ENCODE measurements at regions not wholly inside any gene's neighbourhood (a gene's known extent, or its start where the extent isn't known, plus 50 kb on each side); places are given as distances from the start of the nearest gene placed in this dataset.

DNA sequence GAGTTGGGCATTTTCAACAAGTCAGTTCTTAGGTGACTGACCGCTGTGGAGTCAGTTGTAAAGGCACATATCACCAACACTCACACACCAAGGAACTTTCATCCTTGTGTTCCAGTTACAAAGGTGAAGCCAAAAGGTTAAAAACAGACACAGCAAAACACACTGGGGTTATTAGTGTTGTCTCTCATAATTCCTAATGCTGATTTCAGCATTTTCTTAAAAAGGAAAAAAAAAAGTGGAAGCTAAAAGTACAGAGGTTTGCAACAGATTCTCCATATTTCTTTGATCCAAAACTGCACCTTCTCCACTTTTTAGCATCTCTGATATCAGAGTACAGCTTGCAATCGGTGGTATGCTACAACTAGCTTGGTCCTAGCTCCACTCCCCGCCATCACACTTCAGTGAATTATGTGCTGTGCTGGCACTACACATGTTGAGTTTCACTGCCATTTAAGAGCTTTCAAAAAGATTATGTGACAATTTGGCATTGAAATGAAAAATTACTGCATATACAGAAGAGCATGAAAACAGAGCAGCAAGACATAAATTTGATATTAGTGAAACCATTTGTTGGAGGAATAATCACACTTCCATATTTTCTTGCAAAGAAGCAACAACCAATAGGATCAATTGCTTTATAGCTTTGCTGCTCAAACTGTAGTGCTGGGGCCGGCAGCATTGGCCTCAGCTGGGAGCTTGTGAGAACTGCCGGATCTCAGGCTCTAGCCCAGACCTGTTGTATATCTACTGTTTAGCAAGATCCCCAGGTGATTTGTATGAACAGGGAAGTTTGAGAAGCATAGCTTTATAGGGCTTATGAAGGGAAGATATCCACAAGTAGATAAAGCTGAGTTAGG lies 62.3 kb upstream of the DAPL1 start:
- DNase-seq = no peak

DNA sequence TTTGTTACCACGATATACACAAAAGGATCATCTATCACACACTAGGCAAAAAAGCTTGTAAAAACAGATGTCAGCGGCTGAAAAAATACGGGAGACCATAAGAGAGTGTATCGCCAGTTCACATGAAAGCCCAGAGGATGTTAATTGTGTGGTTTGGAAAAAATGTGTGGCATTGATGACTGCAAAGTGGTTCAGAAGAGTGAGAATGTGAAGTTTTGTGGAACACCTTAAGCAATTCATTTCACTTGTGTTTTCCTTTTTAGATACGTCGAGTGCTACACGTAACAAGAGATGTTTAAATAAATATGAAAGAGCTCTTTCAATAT lies 61.7 kb upstream of the DAPL1 start:
- DNase-seq = no peak

DNA sequence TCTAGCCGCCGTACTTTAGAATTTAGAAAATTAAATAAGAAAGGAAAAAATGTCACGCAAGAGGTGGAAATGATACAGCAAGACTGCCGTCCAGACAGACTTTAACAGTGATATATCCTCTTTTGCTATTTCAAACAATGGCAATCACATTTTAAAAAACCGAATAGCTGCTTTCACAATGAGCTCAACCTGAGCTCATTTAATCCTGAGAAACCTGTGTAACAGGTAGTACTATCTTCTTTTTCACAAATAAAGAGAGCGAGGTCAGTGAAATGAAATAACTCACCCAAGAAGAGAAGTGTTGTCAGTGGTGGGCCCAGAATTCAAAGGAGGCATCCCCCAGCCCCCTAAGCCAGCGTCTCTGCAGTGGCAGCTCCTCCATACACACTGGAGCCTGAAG lies 60.7 kb upstream of the DAPL1 start:
- no peak for DNase-seq

DNA sequence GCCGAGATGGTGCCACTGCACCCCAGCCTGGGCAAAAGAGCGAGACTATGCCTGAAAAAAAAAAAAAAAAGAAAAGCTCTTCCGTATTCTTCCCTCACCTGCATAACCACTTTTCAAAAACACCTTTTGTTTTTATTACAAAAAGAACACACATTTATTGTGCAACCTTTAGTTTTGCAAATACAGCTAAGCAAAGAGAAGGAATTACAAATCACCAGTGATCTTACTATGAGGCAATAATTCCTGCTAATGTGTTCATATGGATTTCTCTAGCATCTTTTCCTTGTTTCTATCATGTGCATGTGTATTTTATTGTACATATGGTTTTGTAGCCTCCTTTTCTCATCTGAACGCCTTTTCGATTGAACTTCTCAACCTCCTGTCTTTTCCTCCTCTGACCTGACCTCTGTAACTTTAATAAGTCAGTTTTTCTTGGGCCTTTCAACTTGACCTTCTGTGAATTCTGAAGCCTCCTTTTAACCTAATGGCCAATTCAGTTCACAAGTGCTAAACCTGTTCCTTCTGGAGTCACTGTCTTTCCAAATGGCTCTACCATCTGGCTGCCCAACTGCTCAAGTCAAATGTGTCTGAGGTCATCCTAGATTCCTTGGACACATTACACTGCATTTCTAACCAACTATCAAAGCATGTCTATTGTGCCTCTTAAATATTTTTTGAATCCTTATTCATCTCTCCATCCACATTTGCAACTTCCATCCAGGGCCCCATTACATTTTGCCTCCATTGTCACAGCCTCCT lies 59.1 kb upstream of the DAPL1 start:
- DNase-seq = no peak

DNA sequence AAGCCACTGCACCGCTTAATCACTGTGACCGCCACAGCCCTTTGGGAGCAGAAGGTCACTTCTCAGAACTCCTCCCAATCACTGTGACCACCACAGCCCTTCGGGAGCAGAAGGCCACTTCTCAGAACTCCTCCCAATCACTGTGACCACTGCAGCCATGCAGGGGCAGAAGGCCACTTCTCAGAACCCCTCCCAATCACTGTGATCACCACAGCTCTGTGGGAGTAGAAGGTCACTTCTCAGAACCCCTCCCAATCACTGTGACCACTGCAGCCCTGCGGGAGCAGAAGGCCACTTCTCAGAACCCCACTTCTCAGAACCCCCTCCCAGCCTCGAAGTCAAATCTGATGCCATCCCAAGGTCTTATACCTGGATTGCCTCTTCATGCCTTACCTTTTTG lies 56.8 kb upstream of the DAPL1 start:
- no peak for DNase-seq

DNA sequence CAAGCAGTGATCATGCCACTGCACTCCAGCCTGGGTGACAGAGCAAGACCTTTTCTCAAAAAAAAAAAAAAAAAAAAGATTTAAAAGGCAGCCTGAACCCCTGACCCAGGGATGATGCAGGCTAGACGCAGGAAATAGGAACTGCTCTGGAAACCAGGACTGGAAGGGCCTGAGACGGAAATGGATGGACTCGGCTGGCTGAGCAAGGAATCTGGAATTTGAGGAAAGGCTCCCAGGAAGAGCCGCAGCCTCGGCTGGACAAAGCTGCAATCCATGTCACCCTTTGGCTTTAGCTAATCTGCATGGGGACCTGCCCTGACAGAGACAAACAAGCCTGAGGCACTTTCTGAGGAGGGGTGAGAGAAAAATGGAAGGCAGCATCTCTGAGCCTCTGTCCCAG lies 55.0 kb upstream of the DAPL1 start:
- DNase-seq = no peak

DNA sequence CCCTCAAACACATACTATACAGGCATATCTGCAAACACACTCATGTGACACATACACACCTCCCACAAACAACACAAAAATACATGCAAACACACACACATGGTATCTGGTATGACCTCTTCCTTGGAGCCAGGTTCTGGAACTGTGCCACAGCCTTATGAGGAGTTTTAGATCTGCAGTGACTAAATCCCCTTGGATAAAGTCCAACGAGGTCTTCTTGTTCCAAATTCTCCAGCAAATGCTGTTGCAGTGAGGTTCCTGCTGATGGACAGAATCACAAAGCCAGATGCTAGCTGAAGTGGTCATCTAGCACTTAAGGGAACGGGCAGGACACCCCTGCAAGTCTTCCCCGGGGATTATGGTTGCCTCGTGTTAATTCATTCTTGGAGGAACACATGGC lies 54.5 kb upstream of the DAPL1 start:
- no peak for DNase-seq

DNA sequence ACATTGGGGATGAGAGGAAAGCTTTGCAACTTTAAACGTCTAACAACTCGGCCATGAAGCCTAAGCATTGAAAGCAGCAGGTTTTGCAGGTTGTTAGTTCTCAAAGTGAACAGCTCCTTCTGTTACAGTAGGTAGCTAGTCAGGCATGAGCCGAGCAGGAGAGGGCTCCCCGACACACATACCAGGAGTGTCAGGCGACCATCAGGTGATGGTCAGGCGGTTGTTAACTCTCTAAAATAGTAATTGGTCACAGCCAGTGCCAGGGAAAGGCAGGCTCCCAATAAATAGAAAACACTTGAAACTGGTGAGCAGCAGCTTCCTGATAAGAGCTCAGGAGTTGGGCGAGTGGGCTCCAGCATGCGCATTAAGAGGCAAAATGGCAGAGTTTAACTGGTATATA lies 53.5 kb upstream of the DAPL1 start:
- DNase-seq = no peak

DNA sequence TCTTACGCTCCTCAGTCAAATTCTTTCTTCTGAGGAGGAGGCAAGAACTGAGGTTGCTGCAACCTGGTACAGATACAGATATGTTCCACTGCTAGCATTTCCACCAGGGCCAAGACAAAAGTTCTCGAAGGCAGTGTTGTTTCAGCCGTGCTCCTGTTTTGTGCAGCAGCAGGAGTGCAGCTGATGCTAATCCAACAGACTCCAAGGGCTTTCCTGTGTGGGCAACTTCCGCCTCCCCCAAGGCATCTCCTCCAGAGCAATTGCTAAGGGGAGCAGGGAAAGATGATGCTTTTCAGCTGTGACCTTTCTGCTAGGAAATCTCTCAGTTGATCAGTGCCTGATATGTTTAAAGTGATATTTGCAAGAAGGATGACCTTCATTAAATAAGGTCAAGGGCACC lies 52.6 kb upstream of the DAPL1 start:
- DNase-seq = no peak

DNA sequence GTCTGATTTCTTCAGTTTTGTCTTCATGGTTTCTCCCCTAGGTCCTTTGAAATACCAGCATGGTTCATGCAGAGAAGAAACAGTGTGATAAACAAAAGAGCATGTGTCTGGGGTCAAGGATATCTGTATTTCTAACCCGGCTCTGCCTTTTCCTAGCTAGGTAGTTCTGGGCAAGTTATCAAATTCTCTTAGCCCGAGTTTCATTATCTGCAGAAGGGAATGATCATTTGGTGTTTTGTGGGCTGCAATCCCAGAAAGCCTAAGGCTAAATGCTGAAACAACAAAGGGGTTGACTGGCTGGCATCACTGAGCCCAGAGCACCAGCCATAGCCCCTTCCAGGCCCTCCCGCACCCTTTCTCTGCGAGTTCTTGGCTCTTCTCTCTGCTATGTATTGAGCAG lies 51.7 kb upstream of the DAPL1 start:
- no peak for DNase-seq

DNA sequence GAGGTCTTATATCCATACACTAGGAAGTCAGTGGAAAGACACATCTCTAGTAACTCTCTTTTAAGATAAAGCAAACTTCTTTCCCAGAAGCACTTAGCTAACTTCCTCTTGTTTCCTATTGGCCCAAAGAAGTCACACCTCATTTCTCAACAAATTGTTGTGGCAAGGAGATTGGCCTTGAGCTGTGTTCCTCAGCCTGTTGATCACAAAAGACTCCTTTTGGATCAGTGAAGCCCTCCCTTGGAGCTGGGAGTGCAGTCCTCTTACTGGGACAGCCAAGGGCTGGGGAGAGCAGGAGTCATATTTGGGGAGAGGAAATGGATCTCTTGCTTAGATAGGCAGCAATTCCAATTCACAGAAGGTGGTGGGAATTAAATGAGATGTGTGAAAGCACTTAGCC lies 51.2 kb upstream of the DAPL1 start:
- DNase-seq = no peak

DNA sequence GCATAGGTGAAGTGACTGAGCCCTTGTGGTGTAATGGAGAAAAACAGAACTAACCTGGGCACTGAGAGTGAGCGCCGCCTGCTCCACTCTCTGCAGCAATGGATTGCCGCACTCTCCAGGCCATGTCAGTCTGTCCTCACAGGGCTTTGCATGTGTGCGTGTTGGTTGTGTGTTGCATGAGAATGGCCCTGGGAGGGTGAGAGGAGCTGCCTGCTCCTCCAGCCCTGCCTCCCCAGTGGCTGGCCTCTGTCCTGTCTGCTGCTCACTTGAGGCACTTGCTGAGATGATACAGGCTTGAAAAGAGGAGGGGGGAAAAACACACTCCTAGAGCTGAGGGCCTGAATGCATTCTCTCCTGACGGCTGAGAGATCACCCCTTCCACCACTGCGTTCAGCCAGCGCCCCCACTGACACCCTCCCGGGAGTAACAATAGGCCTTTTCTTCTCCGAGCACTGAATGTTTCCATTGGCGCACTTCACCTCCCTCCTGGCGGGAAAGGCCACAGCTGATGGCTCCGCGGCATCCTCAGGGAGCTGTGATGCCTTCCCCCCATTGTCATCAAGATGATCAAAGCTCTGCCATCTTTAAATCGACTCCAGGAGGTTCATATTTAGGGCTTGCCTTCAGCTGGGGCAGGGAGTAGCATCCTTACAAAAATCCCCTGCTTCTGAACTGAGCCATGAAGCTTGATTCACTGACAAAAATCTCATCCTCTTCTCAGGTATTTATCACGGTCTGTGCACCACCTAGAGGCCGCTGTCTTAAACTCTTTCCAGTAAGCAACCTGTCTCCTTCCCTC lies 49.9 kb upstream of the DAPL1 start:
- DNase-seq = peak; percentile 9

All from effector CD4-positive, alpha-beta T cell (primary cell).